ENCODE measurements at regions not wholly inside any gene's neighbourhood (a gene's known extent, or its start where the extent isn't known, plus 50 kb on each side); places are given as distances from the start of the nearest gene placed in this dataset.

- DNase-seq = no peak
These were observed 136.3 kb upstream of the MLIP start for GRCh38 chr6:53974941-53975340.

- no peak for DNase-seq
These were observed 135.2 kb upstream of the MLIP start for GRCh38 chr6:53975941-53976615.

- DNase-seq = no peak
These were observed 133.7 kb upstream of the MLIP start for GRCh38 chr6:53977551-53977950.

- no peak for DNase-seq
These were observed 131.7 kb upstream of the MLIP start for GRCh38 chr6:53979468-53980067.

GRCh38 chr6:53982366-53983050, 128.7 kb upstream of the MLIP start:
- DNase-seq = no peak

GRCh38 chr6:53983301-53983700, 127.9 kb upstream of the MLIP start:
- no peak for DNase-seq

GRCh38 chr6:53984163-53984562, 127.1 kb upstream of the MLIP start:
- DNase-seq = no peak

- DNase-seq = no peak
These were observed 126.7 kb upstream of the MLIP start for GRCh38 chr6:53984581-53984980.

DNA sequence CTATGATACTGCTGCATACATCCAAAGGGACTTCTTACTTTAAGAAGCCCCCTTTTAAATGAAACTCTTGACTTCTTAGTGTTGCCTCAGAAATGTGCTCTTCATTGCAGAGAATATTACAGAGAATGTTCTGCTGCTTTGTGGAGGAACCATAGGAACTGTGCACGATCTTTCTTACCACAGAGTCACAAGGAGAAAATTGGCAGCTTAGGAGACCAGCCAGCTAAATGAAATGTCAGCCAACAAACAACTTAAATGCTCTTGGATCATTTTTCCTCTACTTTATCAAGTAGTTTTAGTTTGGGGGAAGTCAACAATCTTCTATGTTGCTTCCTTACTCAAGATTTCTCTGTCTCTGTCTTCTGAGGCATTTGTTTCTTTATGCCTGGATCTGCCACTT, 125.9 kb upstream of the MLIP start:
- no peak for DNase-seq

DNA sequence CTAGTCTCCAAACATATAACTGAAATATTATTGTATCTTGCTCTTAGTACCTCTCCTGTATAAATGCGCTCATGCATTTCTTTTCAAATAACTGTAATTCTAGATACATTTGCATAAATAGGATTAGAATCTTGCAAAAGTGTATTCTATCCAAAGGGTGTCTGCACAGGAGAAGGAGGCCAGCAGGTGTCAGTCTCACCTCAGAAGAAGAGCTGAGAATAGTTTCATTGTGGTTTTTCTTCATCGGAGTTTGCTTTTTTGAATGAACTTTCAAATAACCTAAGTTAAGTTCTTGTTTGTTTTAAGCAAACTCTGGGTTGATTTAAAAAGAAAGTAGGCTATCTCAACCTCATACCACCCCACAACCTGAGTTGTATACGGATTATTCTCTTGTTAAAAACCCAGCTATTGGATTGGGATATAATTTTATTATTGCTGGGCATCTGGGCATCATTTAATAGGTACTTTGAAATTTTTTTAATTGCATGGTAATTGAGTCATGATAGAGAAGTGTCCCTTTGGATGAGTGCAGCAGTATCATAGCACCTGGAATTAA, 125.0 kb upstream of the MLIP start:
- no peak for DNase-seq

- no peak for DNase-seq
These were observed 124.3 kb upstream of the MLIP start for GRCh38 chr6:53986721-53987521.

DNA sequence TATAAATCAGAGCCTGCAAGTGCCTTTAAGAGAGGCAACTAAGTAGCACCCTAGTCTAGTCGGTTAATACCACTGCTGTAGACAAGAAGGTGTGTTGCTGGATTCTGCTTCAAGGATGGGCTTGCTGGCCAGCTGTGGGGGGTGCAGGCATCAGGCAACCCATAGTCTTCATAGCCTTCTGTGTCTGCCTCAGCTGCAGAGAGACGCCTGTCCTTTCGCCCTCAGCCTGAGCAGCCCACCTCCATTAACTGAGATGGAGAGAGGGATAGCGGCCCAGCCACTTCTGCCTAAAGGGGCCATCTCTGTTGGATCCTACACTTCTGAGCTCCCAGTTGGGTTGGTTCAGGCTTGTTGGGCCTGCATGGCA, 123.7 kb upstream of the MLIP start:
- no peak for DNase-seq

DNA sequence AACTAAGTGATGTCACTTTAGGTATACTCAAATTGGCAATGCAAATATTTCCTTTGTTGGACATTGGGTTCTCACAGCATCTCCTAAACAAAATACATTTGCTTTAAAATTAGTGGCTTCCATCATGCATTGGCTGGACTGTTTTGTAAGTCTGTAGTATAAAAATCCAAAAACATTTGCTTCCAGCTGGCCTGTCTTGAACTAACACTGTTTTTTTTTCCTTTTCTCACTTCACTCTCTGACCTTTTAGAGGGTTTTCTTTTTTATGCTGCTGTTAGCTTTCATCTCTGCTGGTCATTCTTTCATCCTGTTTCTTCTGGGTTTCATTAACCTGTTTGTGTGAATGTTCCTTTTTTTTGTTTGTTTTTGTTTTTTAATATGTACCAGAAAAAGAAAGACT, 121.7 kb upstream of the MLIP start:
- DNase-seq = no peak

- DNase-seq = no peak
These were observed 118.7 kb upstream of the MLIP start for GRCh38 chr6:53992522-53992921.

- DNase-seq = no peak
These were observed 117.0 kb upstream of the MLIP start for GRCh38 chr6:53994201-53994600.

GRCh38 chr6:53995935-53996334, 115.3 kb upstream of the MLIP start:
- DNase-seq = no peak

DNA sequence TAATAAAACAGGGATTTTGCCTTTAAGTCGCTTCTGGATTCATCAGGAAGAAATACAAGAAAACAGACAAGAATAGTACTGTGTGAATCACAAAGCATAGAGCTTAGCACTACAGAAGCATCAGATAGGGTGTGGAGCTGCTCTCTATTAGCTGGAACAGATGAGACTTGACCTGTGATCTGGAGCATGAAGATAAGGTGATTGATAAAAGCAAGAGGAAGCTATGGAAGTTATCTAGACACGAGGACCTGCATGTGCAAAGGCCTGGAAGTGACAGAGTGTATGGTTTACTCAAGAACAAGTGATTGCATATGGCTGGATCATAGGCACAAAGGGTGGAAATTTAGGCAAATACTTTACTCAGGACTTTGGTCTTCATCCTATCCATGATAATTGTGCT, 112.9 kb upstream of the MLIP start:
- no peak for DNase-seq

GRCh38 chr6:53999088-53999755, 112.0 kb upstream of the MLIP start:
- no peak for DNase-seq

GRCh38 chr6:54002116-54002515, 109.1 kb upstream of the MLIP start:
- DNase-seq = no peak

GRCh38 chr6:54003316-54003715, 107.9 kb upstream of the MLIP start:
- no peak for DNase-seq

- DNase-seq = no peak
These were observed 102.7 kb upstream of the MLIP start for GRCh38 chr6:54008589-54008988.

- no peak for DNase-seq
These were observed 102.1 kb upstream of the MLIP start for GRCh38 chr6:54009052-54009654.

Measured in 8988T (cell line).